Motor neuron (in vitro differentiated cells): ENCODE measurements at regions not wholly inside any gene's neighbourhood (a gene's known extent, or its start where the extent isn't known, plus 50 kb on each side); places are given as distances from the start of the nearest gene placed in this dataset.
A peak's percentile ranks its signal among the peaks of the same experiment; 100 is the strongest.

Experiments used
- ATAC-seq, 8 experiments: fragments of 200-7000 bp; cut with Tn5 transposase; replicated peaks in 6 of 8; 2 replicates each; pipeline ENCODE4 v1.8.0; 2021; ENCODE audit warnings: mild to moderate bottlenecking in 8 of 8, moderate library complexity in 8 of 8
- H3K27ac ChIP-seq, 2 donors: fragments of 250-450 bp; sonication (Bioruptor Pico); 2 replicates each; pipeline ENCODE4 v1.9.0; 2021; ENCODE audit warnings: antibody characterized with exemption in 2 of 2, mild to moderate bottlenecking in 2 of 2, moderate library complexity in 1 of 2
- H3K4me1 ChIP-seq, 2 donors: fragments of 250-450 bp; sonication (Bioruptor Pico); replicated peaks in 1 of 2; 2 replicates each; pipeline ENCODE4 v1.6.1; 2021; ENCODE audit warnings: antibody characterized with exemption in 2 of 2, mild to moderate bottlenecking in 2 of 2, moderate library complexity in 1 of 2
- H3K4me3 ChIP-seq, 5 donors: fragments of 250-450 bp; sonication (Bioruptor Pico); 2 replicates each; pipeline ENCODE4 v1.9.0; 2021; ENCODE audit warnings: antibody characterized with exemption in 5 of 5, mild to moderate bottlenecking in 5 of 5, moderate library complexity in 4 of 5
- WGBS, 10 experiments: fragments of 450-650 bp; shearing (Covaris generic); methylation state at CpG; one replicate each; pipeline ENCODE4 v1.0.0; 2022; 5-methylcytosine and 5-hydroxymethylcytosine counted together
- in situ Hi-C, 9 experiments: fragments of 400-800 bp; cut with MboI; loops; one replicate each; pipeline ENCODE4 v1.15.0; 2021; ENCODE audit warnings: low sequenced_read_pairs in 9 of 9, low pct_unique_long_range_greater_than_20kb in 2 of 9; ENCODE audit not compliant: unreplicated experiment in 9 of 9

DNA sequence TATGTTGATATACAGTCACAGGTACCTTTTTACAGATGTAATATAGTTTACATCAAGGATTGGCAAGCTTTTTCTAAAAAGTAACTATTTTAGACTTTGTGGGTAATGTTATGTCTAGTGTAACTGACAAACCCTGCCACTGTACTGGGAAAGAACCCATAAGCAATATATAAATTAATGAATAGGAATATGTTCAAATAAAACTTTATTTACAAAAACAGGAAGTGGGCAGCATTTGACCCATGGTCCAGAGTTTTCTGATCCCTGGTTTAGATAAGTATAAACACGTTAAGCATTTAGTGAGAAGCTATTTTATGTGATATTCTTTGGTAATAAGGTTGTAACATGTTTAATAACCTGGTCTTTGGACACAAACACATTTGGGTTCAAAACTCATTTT lies 915.2 kb upstream of the ROBO1 start:
- WGBS, 10 experiments, result 0 to 92% (median 83%) methylated on average over 1 of the region's 1 CpG; no CpG with 5 or more reads in 3 of the 10 experiments
- in situ Hi-C loops, result loop anchor here in 4 of 9 experiments (25.0 kb wide), 1 partner anchor 1171 kb away; no protein-coding TSS in a partner anchor
- no peak for ATAC-seq
- no peaks in the 10 kb centered on the region for H3K4me1 ChIP-seq
- H3K27ac ChIP-seq, result no peak overlapping the region
- H3K4me3 ChIP-seq, result no peak overlapping the region

DNA sequence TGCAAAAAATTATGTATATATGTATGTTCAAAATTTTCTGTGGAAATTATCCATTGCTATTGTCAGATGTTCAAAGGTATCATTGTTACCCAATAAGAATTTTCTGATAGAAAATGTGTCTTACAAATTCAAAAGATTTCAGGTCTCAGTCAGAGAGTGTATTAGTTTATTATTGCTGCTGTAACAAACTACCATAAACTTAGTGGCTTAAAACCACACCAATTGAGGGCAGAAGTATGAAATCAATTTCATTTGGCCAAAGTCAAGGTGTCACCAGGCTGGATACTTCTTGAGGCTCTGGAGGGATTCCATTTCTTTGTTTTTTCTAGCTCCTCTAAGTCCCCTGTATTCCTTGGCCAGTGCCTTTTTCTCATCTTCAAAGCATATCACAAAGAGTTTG lies 914.4 kb upstream of the ROBO1 start:
- H3K27ac ChIP-seq, result no peak overlapping the region
- H3K4me1 ChIP-seq, result peaks cover 0 to 4% of the 10 kb centered on the region in 2 donors
- in situ Hi-C loops, result loop anchor here in 4 of 9 experiments (25.0 kb wide), 1 partner anchor 1170 kb away; no protein-coding TSS in a partner anchor
- H3K4me3 ChIP-seq, result no peak overlapping the region
- ATAC-seq, result no peak

DNA sequence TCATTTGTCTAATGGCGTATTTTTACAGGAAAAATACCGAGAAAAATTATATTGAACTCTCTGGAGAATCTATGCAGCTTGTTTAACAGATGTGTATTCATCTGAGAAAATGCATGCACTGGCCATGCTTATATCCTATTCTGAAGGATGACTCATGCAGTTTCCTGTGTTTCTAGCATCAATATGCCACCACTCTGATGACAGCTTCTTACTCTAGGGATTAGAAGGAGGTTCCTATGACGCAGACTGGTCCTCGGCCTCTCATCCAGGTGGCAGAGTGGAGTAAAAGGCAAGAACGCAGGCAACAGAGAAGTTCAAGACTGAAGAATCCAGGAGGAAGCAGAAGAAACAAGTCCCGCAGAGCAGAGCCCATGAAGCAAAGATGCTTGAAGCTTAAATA lies 910.0 kb upstream of the ROBO1 start:
- Histone ChIP-seq H3K4me1 (peaks cover 0 to 4% of the 10 kb centered on the region in 2 donors), H3K27ac (no peak overlapping the region), H3K4me3 (peak overlapping the region in 1 of 5 donors; percentile 5)
- peak; percentile 70 to 100 (median 100) for ATAC-seq
- in situ Hi-C loops, result loop anchor here in 4 of 9 experiments (25.0 kb wide), 1 partner anchor 1165 kb away; no protein-coding TSS in a partner anchor
- 0 to 91% (median 58%) methylated on average over 2 to 6 of the region's 6 CpGs; no CpG with 5 or more reads in 1 of the 10 experiments for WGBS, 10 experiments

DNA sequence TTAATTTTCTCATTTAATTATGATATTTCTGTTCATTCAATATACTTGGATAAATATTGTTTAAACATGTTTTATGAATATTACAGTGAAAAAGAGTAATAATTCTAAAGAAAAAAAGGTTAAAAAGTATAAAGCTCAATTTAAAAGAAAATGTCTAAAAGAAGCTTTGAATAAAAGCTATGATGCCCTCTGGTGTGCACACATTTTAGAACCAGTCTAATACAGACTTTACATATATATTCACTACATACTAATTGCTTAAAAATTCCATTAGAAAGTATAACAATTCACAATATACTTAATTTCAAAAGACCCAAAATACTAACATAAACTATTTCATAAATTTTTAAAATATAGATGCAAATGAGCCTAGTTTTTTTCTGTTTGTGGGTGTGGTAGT lies 909.1 kb upstream of the ROBO1 start:
- Histone ChIP-seq H3K27ac (no peak overlapping the region), H3K4me3 (no peak overlapping the region), H3K4me1 (peaks cover 0 to 4% of the 10 kb centered on the region in 2 donors)
- ATAC-seq, result no peak
- in situ Hi-C loops, result loop anchor here in 4 of 9 experiments (25.0 kb wide), 1 partner anchor 1165 kb away; no protein-coding TSS in a partner anchor

DNA sequence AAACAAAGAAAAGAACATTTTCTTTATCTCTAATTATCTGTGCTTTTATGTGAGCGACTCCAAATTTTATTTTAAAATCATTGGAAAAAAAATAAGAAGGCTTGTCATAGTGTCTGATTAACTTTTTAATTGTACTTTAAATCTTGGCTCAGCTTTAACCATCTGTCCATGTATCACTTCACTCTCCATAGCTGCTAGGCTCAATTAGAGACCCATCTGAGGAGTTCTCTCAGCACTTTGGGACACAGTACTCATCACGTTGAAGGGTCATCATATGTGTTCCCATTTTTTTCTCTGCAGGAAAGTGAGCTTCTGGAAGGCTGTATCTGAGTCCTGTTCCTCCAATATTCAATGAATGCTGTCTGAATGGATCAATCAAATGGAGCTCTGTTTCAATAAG lies 908.5 kb upstream of the ROBO1 start:
- no peak overlapping the region for H3K27ac ChIP-seq
- in situ Hi-C loops, result loop anchor here in 4 of 9 experiments (25.0 kb wide), 1 partner anchor 1164 kb away; no protein-coding TSS in a partner anchor
- H3K4me1 ChIP-seq, result peaks cover 0 to 4% of the 10 kb centered on the region in 2 donors
- 0 to 100% (median 86%) methylated on average over 1 to 2 of the region's 2 CpGs; no CpG with 5 or more reads in 1 of the 10 experiments for WGBS, 10 experiments
- no peak for ATAC-seq
- H3K4me3 ChIP-seq, result no peak overlapping the region

DNA sequence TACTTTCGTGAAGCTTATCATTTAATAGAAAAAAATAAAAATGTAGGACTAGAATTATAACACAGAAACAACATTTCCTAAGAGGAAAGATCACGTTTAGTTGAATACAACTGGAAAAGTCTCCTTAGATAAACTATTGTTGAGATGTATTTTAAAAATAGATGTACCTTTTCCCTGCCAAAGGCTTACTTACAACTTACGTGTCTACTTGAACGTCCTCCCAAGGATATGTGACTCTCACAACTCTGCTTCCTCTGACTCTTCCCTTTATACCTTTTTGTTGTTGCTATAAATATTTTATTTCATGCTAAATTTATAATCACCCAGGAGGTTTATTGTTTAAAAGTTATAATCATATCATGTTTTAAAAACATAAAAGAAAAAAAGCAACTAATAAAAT lies 908.0 kb upstream of the ROBO1 start:
- ATAC-seq, result no peak
- Histone ChIP-seq H3K4me3 (no peak overlapping the region), H3K4me1 (peaks cover 0 to 4% of the 10 kb centered on the region in 2 donors), H3K27ac (no peak overlapping the region)
- WGBS, 10 experiments, result 14 to 92% (median 67%) methylated on average over 2 to 4 of the region's 4 CpGs; no CpG with 5 or more reads in 1 of the 10 experiments
- in situ Hi-C loops, result loop anchor here in 4 of 9 experiments (25.0 kb wide), 1 partner anchor 1163 kb away; no protein-coding TSS in a partner anchor

DNA sequence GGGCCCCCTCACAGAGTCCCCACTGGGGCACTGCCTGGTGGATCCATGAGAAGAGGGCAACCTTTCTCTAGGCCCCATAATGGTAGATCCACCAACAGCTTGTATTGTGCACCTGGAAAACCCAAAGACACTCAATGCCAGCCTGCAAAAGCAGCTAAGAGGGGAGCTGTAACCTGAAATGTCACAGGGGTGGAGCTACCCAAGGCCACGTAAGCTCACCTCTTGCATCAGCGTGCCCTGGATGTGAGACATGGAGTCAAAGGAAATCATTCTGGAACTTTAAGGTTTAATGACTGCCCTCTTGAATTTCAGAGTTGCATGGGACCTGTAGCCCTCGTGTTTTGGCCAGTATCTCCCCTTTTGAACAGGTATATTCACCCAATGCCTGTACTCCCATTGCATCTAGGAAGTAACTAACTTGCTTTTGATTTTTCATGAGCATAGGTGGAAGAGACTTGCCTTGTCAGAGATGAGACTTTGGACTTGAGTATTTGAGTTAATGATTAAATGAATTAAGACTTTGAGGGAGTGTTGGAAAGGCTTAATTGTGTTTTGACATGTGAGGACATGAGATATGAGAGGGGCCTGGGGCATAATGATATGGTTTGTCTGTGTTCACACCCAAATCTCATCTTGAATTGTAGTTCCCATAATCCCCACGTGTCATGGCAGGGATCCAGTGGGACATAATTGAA lies 900.9 kb upstream of the ROBO1 start:
- in situ Hi-C loops, result no loop called here
- Histone ChIP-seq H3K4me3 (no peak overlapping the region), H3K27ac (no peak overlapping the region), H3K4me1 (peaks cover 0 to 5% of the 10 kb centered on the region in 2 donors)
- no peak for ATAC-seq
- WGBS, 10 experiments, result 0 to 68% (median 25%) methylated on average over 1 to 4 of the region's 4 CpGs; no CpG with 5 or more reads in 4 of the 10 experiments

DNA sequence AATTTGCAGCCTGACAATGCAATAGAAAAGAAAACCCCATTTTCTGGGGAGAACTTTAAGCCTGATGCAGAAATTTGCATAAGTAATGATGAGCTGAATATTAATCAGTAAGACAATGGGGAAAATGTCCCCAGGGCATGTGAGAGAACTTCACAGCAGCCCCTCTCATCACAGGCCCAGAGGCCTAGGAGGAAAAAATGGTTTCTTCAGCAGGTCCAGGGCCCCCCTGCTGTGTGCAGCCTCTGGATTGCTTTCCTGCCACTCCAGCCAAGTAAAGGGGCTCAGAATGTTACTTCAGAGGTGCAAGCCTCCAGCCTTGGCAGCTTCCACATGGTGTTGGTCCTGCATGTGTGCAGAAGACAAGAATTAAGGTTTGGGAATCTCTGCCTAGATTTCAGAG lies 900.3 kb upstream of the ROBO1 start:
- Histone ChIP-seq H3K4me1 (peaks cover 0 to 10% of the 10 kb centered on the region in 2 donors), H3K4me3 (no peak overlapping the region), H3K27ac (no peak overlapping the region)
- in situ Hi-C loops, result no loop called here
- ATAC-seq, result no peak

DNA sequence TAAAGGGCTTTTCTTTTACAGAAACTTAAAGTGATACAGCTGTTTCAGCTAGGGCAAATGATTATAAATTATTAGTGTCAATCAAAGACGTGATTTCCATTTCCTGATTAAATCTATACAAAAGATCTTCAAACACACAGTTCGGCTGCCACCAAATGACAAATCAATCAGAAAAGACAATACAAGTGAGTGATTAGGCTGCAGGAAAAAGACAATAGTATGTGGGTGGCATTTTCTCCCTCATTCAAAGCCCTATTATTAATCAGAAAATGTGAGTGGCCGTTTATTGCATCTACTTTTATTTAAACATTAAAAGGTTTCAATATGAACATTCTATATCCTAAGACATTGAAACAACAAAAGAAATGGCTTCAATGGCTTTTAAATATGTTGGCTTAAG lies 895.6 kb upstream of the ROBO1 start:
- in situ Hi-C loops, result no loop called here
- WGBS, 10 experiments, result 0 to 41% (median 19%) methylated on average over 1 to 3 of the region's 3 CpGs
- peaks cover 0 to 7% of the 10 kb centered on the region in 2 donors for H3K4me1 ChIP-seq
- H3K27ac ChIP-seq, result no peak overlapping the region
- ATAC-seq, result no peak
- H3K4me3 ChIP-seq, result no peak overlapping the region

DNA sequence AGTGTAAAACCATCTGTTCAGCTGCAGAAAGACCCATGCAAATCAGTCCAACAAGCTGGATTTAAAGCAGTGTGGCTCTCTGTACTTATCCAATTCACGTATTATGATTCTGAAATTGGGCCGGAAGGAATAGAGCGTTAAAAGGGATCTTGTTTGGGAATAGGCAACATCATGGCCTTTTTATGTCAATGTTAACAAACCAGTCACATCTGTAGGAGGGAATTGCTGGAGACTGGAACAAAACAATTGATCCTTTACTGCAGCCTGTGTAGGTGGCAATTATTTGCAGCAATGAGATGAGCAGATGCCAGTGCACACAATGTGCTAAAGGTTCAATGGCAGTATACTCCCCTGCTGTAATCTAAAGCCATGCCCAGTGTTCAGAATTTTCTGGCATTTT lies 887.4 kb upstream of the ROBO1 start:
- peaks cover 0 to 5% of the 10 kb centered on the region in 2 donors for H3K4me1 ChIP-seq
- H3K27ac ChIP-seq, result no peak overlapping the region
- no peak overlapping the region for H3K4me3 ChIP-seq
- ATAC-seq, result no peak
- in situ Hi-C loops, result no loop called here
- 40 to 100% (median 92%) methylated on average over 1 to 3 of the region's 3 CpGs; no CpG with 5 or more reads in 3 of the 10 experiments for WGBS, 10 experiments

DNA sequence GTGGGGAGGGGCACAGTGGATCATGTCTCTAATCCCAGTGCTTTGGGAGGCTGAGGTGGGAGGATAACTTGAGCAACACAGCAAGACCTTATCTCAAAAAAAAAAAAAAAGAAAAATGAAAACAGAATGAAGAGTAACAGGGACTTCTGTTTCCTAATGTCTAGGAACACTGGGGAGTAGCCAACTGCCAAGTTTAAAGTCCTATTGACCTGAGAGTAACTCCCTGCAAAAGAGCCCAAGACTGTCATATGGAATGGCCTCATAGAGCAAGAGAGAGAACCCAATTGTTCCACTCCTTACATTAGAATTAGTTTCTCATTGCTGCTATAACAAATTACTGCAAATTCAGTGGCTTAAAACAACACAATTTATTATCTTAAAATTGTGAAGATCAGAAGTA lies 881.4 kb upstream of the ROBO1 start:
- Histone ChIP-seq H3K4me1 (no peaks in the 10 kb centered on the region), H3K4me3 (no peak overlapping the region), H3K27ac (no peak overlapping the region)
- in situ Hi-C loops, result no loop called here
- no peak for ATAC-seq

DNA sequence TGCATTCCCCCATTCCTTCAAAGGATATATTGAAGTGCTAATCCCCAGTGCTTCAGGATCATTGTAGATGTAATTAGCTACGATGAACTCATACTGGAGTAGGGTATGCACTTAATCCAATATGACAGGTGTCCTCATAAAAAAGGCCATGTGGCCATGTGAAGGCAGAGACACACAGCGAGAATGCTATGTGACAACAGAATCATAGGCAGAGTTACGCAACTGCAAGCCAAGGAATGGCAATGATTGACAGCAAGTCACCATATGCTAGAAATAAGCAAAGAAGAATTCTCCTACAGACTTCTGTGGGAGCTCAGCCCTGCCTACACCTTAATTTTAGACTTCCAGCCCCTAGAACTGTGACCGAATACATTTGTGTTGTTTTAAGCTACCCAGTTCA lies 875.6 kb upstream of the ROBO1 start:
- in situ Hi-C loops, result no loop called here
- Histone ChIP-seq H3K4me3 (no peak overlapping the region), H3K27ac (no peak overlapping the region), H3K4me1 (no peaks in the 10 kb centered on the region)
- 7 to 100% (median 56%) methylated on average over 1 to 4 of the region's 4 CpGs; no CpG with 5 or more reads in 1 of the 10 experiments for WGBS, 10 experiments
- no peak for ATAC-seq

DNA sequence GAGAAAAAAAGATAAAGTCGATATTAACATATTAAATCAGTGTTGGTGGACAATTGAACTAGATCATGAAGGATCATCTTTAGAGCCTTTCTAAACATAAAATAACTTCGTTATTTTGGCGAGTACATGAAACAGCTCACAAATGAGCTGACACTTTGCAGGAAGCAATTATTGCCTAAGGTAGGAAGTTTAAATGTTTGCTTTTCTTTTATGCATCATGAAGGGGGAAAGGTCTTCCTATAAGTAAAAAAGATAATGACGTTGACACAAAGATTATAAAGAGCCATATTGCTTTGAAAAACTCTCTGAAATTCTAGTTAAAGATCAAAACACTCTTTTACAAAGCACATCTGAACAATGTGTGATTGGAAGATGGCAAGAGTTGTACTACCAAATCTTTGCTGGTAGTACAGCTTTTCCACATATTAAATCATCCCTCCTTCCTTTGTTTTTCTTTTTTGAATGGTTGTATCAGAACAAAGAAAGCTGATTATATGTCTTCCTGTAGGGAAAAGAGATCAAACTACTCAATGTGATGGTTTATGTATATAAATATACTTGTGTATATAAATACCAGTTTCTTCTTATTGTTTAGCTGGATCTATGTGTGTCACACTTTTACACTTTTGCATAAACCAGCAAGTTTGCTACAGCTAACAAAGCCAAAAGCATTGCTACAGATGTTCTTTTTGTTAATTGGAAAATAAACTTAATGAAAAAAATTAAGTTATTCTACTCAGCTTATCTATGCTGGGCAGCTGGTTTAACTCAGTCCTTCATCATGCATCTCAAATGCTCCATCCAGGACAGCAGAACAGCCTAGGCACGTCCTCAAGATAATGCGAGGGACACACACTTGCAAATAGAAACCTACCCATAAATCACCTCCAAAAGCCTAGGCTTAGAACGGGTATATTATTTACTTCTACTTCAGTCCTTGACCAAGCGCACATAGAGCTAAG lies 850.8 kb upstream of the ROBO1 start:
- WGBS, 10 experiments, result 14 to 90% (median 68%) methylated on average over 3 to 8 of the region's 8 CpGs
- no peak overlapping the region for H3K4me3 ChIP-seq
- no peak overlapping the region for H3K27ac ChIP-seq
- in situ Hi-C loops, result no loop called here
- ATAC-seq, result no peak
- peaks cover 0 to 5% of the 10 kb centered on the region in 2 donors for H3K4me1 ChIP-seq
